ENCODE measurements at regions not wholly inside any gene's neighbourhood (a gene's known extent, or its start where the extent isn't known, plus 50 kb on each side); places are given as distances from the start of the nearest gene placed in this dataset.

GRCh38 chr10:30765616-30766015 lies 136.1 kb upstream of the LYZL2 start:
- no peak for TF ChIP-seq CTCF (conservative IDR thresholded peaks at IDR 0.05; ENCODE audit: low read depth, low read length)
- H3K4me3 ChIP-seq (ENCODE audit: low read depth, low read length) = no peak overlapping the region
- DNase-seq (ENCODE audit: low read depth) = no peak

GRCh38 chr10:30765022-30765615 lies 135.6 kb upstream of the LYZL2 start:
- no peak for DNase-seq (ENCODE audit: low read depth)
- TF ChIP-seq CTCF (conservative IDR thresholded peaks at IDR 0.05; ENCODE audit: low read depth, low read length) = no peak
- no peak overlapping the region for H3K4me3 ChIP-seq (ENCODE audit: low read depth, low read length)

DNA sequence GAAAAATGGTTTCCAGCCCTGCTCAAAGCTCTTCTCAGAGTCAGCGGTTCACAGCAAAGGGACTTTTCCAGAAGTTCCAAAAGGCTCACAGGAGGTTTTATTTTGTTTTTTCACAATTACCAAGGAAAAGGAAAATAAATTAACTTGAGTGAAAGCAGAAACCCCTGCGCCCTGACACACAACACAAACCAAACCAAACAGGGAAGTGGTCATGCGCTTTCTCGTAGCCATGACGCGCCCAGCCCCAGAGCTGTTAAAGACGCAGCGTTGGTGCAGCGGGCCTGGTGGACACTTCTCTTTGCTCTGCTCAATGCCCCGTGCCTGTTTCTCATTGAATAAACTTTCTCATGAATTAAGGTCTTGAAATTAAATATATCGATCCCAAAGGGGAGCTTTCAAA lies 134.4 kb upstream of the LYZL2 start:
- no peak for DNase-seq (ENCODE audit: low read depth)
- H3K4me3 ChIP-seq (ENCODE audit: low read depth, low read length) = no peak overlapping the region
- TF ChIP-seq CTCF (conservative IDR thresholded peaks at IDR 0.05; ENCODE audit: low read depth, low read length) = no peak

DNA sequence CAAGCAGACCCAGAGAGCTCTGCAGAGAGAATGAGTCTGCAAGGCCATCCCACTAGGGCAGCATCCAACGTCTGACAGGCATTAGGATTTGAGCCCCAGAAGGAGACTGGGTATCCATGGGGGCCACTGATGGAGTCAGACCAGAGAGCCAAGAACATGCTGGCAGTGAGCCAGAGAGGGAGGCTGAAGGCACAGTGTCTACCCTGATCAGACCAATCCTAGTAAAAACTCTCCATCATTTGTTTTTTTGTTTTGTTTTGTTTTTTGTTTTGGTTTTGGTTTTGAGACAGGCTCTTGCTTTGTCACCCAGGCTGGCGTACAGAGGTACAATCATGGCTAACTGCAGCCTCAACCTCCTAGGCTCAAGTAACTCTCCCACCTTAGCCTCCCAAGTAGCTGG lies 133.1 kb upstream of the LYZL2 start:
- DNase-seq (ENCODE audit: low read depth) = no peak
- no peak overlapping the region for H3K4me3 ChIP-seq (ENCODE audit: low read depth, low read length)
- no peak for TF ChIP-seq CTCF (conservative IDR thresholded peaks at IDR 0.05; ENCODE audit: low read depth, low read length)

DNA sequence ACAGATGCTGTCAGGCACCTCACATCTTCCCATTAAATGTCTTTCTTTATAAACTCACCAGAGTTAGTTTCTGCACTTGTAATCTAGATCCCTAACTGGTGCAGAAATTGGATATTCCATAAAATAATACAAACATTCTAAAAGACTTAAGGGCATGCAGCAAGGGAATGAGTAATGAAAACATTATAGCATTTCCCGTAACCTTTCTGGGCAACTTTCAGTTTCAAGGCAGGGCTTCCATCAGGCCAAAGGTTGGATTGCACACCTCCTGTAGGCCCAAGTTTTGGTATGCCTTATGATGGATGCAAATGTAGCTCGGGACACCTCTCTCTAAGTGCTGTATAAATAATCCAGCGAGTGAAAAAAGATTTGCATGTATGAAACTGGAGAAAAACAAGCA lies 129.9 kb upstream of the LYZL2 start:
- no peak for TF ChIP-seq CTCF (conservative IDR thresholded peaks at IDR 0.05; ENCODE audit: low read depth, low read length)
- peak; percentile 86 for DNase-seq (ENCODE audit: low read depth)
- no peak overlapping the region for H3K4me3 ChIP-seq (ENCODE audit: low read depth, low read length)

DNA sequence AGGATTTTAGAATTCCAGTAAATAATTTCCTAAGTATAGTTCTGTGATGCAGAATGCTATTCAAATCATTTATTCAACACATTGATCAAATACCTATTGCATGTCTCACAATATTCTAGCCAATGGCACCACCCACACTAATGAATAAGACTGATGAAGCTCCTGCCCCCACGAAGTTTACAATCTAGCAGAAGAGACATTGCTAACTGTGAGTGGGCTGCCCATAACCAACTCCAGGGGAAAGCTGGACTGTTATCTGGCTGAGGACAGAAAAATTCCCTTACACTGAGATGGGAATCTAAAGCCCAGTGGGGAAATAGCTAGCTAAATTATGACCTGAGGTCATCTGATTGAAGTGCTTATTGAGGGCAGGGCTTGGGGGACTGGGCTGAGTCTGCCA lies 128.8 kb upstream of the LYZL2 start:
- no peak overlapping the region for H3K4me3 ChIP-seq (ENCODE audit: low read depth, low read length)
- no peak for TF ChIP-seq CTCF (conservative IDR thresholded peaks at IDR 0.05; ENCODE audit: low read depth, low read length)
- DNase-seq (ENCODE audit: low read depth) = no peak

DNA sequence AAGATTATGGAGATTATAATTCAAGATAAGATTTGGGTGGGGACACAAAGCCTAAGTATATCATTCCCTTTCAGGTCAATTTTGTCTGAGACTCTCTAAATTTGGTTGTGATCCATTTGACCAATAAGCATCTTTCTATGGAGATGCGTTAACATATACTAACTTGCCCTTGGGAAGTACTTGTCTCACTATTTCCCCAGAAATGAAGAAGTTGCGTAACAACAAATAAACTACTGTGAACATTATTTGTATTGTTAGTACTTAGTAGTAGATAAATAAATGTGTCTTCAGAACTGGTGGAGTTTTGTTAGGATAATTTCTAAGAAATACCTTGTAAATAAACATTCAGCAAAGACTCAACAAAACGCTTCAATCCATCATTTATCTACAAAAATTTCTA lies 127.3 kb upstream of the LYZL2 start:
- DNase-seq (ENCODE audit: low read depth) = no peak
- no peak for TF ChIP-seq CTCF (conservative IDR thresholded peaks at IDR 0.05; ENCODE audit: low read depth, low read length)
- no peak overlapping the region for H3K4me3 ChIP-seq (ENCODE audit: low read depth, low read length)

All from choroid plexus epithelial cell (primary cell).